Gastroesophageal sphincter (tissue), 3 donors: ENCODE measurements at regions not wholly inside any gene's neighbourhood (a gene's known extent, or its start where the extent isn't known, plus 50 kb on each side); places are given as distances from the start of the nearest gene placed in this dataset.
"Not testable (repeated sequence)": the region's sequence is repeated elsewhere in the genome, so short reads cannot be mapped to it uniquely, and the experiment has no call there.

Experiments
- EP300 ChIP-seq: sonication (generic); formaldehyde crosslinking; IDR thresholded peaks from one replicate; pipeline ENCODE4 v1.6.1; 2017; ENCODE audit warnings: antibody characterized with exemption, mild to moderate bottlenecking
- POLR2A ChIP-seq, 2 donors: fragments of 450-650 bp; IDR thresholded peaks; one replicate each; pipeline ENCODE4 v1.6.1; 2017; ENCODE audit warnings: antibody characterized with exemption in 2 of 2, mild to moderate bottlenecking in 2 of 2, moderate library complexity in 1 of 2
- POLR2AphosphoS5 ChIP-seq: sonication (generic); formaldehyde crosslinking; IDR thresholded peaks from one replicate; pipeline ENCODE4 v1.6.1; 2017; ENCODE audit warnings: antibody characterized with exemption
- TF ChIP-seq, protein P1 (sequence below), 4 experiments: fragments of 200-600 bp in 2 of 4; fragments of 450-650 bp in 2 of 4; sonication (generic) in 1 of 4; IDR thresholded peaks; one replicate each; pipeline ENCODE4 v1.5.1; 2017 to 2019; ENCODE audit warnings: antibody characterized with exemption in 4 of 4, mild to moderate bottlenecking in 2 of 4, moderate library complexity in 2 of 4

DNA sequence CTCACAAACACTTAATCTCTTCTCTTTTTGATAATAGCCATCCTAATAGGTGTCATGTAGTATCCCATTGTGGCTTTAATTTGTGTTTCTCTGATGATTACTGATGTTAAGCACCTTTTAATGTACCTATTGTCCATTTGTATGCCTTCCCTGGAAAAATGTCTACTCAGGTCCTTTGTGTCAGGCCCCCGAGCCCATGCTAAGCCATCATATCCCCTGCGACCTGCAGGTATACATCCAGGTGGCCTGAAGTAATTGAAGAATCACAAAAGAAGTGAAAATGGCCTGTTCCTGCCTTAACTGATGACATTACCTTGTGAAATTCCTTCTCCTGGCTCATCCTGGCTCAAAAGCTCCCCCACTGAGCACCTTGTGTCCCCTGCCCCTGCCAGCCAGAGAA lies 269.4 kb downstream of the NUF2 start:
- TF ChIP-seq, protein P1, sequence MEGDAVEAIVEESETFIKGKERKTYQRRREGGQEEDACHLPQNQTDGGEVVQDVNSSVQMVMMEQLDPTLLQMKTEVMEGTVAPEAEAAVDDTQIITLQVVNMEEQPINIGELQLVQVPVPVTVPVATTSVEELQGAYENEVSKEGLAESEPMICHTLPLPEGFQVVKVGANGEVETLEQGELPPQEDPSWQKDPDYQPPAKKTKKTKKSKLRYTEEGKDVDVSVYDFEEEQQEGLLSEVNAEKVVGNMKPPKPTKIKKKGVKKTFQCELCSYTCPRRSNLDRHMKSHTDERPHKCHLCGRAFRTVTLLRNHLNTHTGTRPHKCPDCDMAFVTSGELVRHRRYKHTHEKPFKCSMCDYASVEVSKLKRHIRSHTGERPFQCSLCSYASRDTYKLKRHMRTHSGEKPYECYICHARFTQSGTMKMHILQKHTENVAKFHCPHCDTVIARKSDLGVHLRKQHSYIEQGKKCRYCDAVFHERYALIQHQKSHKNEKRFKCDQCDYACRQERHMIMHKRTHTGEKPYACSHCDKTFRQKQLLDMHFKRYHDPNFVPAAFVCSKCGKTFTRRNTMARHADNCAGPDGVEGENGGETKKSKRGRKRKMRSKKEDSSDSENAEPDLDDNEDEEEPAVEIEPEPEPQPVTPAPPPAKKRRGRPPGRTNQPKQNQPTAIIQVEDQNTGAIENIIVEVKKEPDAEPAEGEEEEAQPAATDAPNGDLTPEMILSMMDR (IDR thresholded peaks at IDR 0.05) = not testable (repeated sequence)
- not testable (repeated sequence) for TF ChIP-seq EP300; POLR2A (IDR thresholded peaks at IDR 0.05); POLR2AphosphoS5
